ENCODE measurements at regions not wholly inside any gene's neighbourhood (a gene's known extent, or its start where the extent isn't known, plus 50 kb on each side); places are given as distances from the start of the nearest gene placed in this dataset.

DNA sequence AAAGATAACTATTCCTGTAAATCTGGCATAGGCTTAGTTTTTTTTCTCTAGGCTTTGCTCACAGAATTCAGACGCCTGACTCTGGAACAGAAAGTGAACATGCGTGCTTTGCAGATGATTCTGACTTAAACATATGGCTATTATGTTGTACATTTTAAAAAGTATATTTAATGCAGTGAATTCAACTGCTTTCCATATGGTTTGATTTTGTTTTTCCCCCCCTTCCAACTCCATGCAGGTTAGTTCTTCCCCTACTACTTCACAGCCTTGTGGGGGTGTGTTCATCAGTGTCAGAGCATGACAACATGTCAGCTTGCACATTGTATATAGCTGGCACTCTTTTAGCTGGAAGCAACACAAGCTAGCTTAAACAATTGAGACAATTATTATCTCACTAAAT, 226.8 kb downstream of the TMEM167A start:
- Histone ChIP-seq H3K4me1 (no peaks in the 10 kb centered on the region), H3K9me3 (no peaks in the 10 kb centered on the region), H3K27ac (no peak overlapping the region), H3K4me3 (no peak overlapping the region), H3K27me3 (no peaks in the 10 kb centered on the region), H3K36me3 (no peaks in the 10 kb centered on the region)
- TF ChIP-seq, protein P1, sequence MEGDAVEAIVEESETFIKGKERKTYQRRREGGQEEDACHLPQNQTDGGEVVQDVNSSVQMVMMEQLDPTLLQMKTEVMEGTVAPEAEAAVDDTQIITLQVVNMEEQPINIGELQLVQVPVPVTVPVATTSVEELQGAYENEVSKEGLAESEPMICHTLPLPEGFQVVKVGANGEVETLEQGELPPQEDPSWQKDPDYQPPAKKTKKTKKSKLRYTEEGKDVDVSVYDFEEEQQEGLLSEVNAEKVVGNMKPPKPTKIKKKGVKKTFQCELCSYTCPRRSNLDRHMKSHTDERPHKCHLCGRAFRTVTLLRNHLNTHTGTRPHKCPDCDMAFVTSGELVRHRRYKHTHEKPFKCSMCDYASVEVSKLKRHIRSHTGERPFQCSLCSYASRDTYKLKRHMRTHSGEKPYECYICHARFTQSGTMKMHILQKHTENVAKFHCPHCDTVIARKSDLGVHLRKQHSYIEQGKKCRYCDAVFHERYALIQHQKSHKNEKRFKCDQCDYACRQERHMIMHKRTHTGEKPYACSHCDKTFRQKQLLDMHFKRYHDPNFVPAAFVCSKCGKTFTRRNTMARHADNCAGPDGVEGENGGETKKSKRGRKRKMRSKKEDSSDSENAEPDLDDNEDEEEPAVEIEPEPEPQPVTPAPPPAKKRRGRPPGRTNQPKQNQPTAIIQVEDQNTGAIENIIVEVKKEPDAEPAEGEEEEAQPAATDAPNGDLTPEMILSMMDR (IDR thresholded peaks at IDR 0.05): no peak
- TF ChIP-seq POLR2A (IDR thresholded peaks at IDR 0.05): no peak
- no peak for TF ChIP-seq POLR2AphosphoS5 (IDR thresholded peaks at IDR 0.05)
- TF ChIP-seq EP300 (IDR thresholded peaks at IDR 0.05; ENCODE audit: low read depth): no peak
- no peak for DNase-seq
- in situ Hi-C loops (cut with MboI; ENCODE audit: low pct_ligation_motif_present in 1 of 4, low pct_unique_long_range_greater_than_20kb in 1 of 4, low sequenced_read_pairs in 3 of 4) (no loop called here), intact Hi-C loops (cut with DNase I; ENCODE audit: low total_unique reads) (no loop called here)
- WGBS, 2 donors (ENCODE audit: low coverage in 1 of 2): 84 to 93% methylated on average over 2 of the region's 2 CpGs

DNA sequence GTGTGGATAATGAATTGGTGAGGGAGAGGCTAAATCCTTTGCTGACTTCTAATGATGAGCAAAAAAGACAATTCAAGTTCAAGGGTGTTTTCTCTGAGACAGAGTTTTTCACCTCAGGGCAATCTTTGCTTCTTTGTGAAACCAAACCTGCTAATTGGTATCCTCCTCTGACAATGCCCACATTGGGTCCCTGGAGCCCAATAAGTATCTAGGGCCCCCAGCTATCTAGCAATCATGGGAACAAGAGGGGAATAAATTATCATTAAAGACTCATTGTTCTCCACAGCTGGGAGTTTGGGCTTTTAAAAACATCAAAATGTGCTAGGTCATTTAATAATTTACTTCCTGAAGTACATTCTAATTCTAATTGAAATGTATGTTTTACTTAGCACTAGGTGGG, 227.3 kb downstream of the TMEM167A start:
- intact Hi-C loops (cut with DNase I; ENCODE audit: low total_unique reads) (no loop called here), in situ Hi-C loops (cut with MboI; ENCODE audit: low pct_ligation_motif_present in 1 of 4, low pct_unique_long_range_greater_than_20kb in 1 of 4, low sequenced_read_pairs in 3 of 4) (no loop called here)
- TF ChIP-seq POLR2A (IDR thresholded peaks at IDR 0.05) (no peak), EP300 (IDR thresholded peaks at IDR 0.05; ENCODE audit: low read depth) (no peak), POLR2AphosphoS5 (IDR thresholded peaks at IDR 0.05) (no peak)
- TF ChIP-seq, protein P1 (IDR thresholded peaks at IDR 0.05): no peak
- Histone ChIP-seq H3K9me3 (no peaks in the 10 kb centered on the region), H3K4me1 (no peaks in the 10 kb centered on the region), H3K27me3 (no peaks in the 10 kb centered on the region), H3K4me3 (no peak overlapping the region), H3K27ac (no peak overlapping the region), H3K36me3 (no peaks in the 10 kb centered on the region)
- DNase-seq: no peak

DNA sequence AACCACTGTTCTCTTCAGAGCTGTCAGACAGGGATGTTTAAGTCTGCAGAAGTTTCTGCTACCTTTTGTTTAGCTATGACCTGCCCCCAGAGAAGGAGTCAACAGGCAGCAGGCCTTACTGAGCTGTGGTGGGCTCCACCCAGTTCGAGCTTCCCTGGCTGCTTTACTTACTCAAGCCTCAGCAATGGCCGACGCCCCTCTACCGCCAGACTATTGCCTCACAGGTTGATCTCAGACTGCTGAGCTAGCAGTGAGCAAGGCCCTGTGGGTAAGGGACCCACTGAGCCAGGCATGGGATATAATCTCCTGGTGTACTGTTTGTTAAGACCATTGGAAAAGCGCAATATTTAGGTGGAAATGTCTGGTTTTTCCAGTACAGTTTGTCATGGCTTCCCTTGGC, 229.6 kb downstream of the TMEM167A start:
- DNase-seq: no peak
- in situ Hi-C loops (cut with MboI; ENCODE audit: low pct_ligation_motif_present in 1 of 4, low pct_unique_long_range_greater_than_20kb in 1 of 4, low sequenced_read_pairs in 3 of 4): no loop called here
- TF ChIP-seq EP300 (IDR thresholded peaks at IDR 0.05; ENCODE audit: low read depth): no peak
- no peak for TF ChIP-seq POLR2A (IDR thresholded peaks at IDR 0.05)
- TF ChIP-seq POLR2AphosphoS5 (IDR thresholded peaks at IDR 0.05): no peak
- TF ChIP-seq, protein P1 (IDR thresholded peaks at IDR 0.05): no peak
- H3K4me3 ChIP-seq: no peak overlapping the region
- no peaks in the 10 kb centered on the region for H3K9me3 ChIP-seq
- H3K27me3 ChIP-seq: no peaks in the 10 kb centered on the region
- intact Hi-C loops (cut with DNase I; ENCODE audit: low total_unique reads): no loop called here
- WGBS, 2 donors (ENCODE audit: low coverage in 1 of 2): 96% methylated on average over 5 of the region's 5 CpGs; no CpG with 5 or more reads in 1 of the 2 donors
- no peak overlapping the region for H3K27ac ChIP-seq
- no peaks in the 10 kb centered on the region for H3K4me1 ChIP-seq
- H3K36me3 ChIP-seq: no peaks in the 10 kb centered on the region

DNA sequence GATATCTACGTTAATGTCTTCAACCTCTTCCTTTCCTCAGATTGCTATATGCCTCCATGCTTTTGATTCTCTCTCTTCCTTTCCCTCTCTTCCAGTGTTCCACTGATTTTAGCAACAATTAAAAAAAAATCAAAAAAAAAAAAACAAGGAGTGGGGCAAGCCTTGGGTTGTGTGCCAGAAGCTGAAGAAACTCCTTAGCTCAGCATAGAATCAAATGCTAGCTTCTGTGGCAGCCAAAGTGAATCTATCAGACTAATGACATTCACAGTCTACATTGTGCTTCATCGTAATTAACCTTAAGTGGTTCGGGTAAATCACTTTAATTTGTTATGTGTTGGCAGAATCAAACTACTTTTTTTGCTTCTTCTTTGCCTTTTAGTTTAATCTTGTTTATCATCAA, 237.3 kb downstream of the TMEM167A start:
- in situ Hi-C loops (cut with MboI; ENCODE audit: low pct_ligation_motif_present in 1 of 4, low pct_unique_long_range_greater_than_20kb in 1 of 4, low sequenced_read_pairs in 3 of 4) (no loop called here), intact Hi-C loops (cut with DNase I; ENCODE audit: low total_unique reads) (no loop called here)
- DNase-seq: no peak
- Histone ChIP-seq H3K27me3 (no peaks in the 10 kb centered on the region), H3K36me3 (no peaks in the 10 kb centered on the region), H3K9me3 (no peaks in the 10 kb centered on the region), H3K4me3 (no peak overlapping the region), H3K4me1 (no peaks in the 10 kb centered on the region), H3K27ac (no peak overlapping the region)
- TF ChIP-seq, protein P1 (IDR thresholded peaks at IDR 0.05): no peak
- TF ChIP-seq EP300 (IDR thresholded peaks at IDR 0.05; ENCODE audit: low read depth): no peak
- no peak for TF ChIP-seq POLR2AphosphoS5 (IDR thresholded peaks at IDR 0.05)
- TF ChIP-seq POLR2A (IDR thresholded peaks at IDR 0.05): no peak
- WGBS, 2 donors (ENCODE audit: low coverage in 1 of 2): 81 to 84% methylated on average over 3 of the region's 3 CpGs

Data from transverse colon (tissue), 4 donors.